H9 (cell line): ENCODE measurements at regions not wholly inside any gene's neighbourhood (a gene's known extent, or its start where the extent isn't known, plus 50 kb on each side); places are given as distances from the start of the nearest gene placed in this dataset.

Source experiments
- DNase-seq: peaks from one replicate; pipeline ENCODE4 v3.0.0-alpha.2; 2017
- H2AFZ ChIP-seq: one replicate; pipeline ENCODE4 v1.6.1; 2013; ENCODE audit warnings: mild to moderate bottlenecking, low read length, control low read depth, moderate library complexity
- H2AK5ac ChIP-seq: 2 replicates; pipeline ENCODE4 v1.6.1; 2013; ENCODE audit warnings: low read length, control low read depth, mixed read lengths; ENCODE audit not compliant: insufficient read length
- H2BK120ac ChIP-seq: one replicate; pipeline ENCODE4 v1.6.1; 2013; ENCODE audit warnings: low read depth, mild to moderate bottlenecking, low read length, control low read depth, inconsistent platforms; ENCODE audit not compliant: poor library complexity, severe bottlenecking
- H2BK12ac ChIP-seq: 2 replicates; pipeline ENCODE4 v1.6.1; 2013; ENCODE audit warnings: low read length, control low read depth, mixed read lengths, low read depth; ENCODE audit not compliant: insufficient read length
- H2BK15ac ChIP-seq: 2 replicates; pipeline ENCODE4 v1.6.1; 2013; ENCODE audit warnings: low read depth, low read length, control low read depth
- H2BK20ac ChIP-seq: one replicate; pipeline ENCODE4 v1.6.1; 2013; ENCODE audit warnings: low read depth, mild to moderate bottlenecking, low read length, control low read depth, inconsistent platforms; ENCODE audit not compliant: poor library complexity, severe bottlenecking
- H2BK5ac ChIP-seq: 2 replicates; pipeline ENCODE4 v1.6.1; 2013; ENCODE audit warnings: low read length, control low read depth, mixed read lengths; ENCODE audit not compliant: insufficient read length
- H3K14ac ChIP-seq: 2 replicates; pipeline ENCODE4 v1.6.1; 2013; ENCODE audit warnings: low read length, control low read depth; ENCODE audit not compliant: insufficient read depth
- H3K18ac ChIP-seq: 2 replicates; pipeline ENCODE4 v1.6.1; 2013; ENCODE audit warnings: low read depth, mild to moderate bottlenecking, mixed read lengths, low read length, control low read depth; ENCODE audit not compliant: insufficient read length
- H3K23ac ChIP-seq: 2 replicates; pipeline ENCODE4 v1.6.1; 2013; ENCODE audit warnings: low read length, control low read depth, mixed read lengths, low read depth; ENCODE audit not compliant: insufficient read length
- H3K23me2 ChIP-seq: 2 replicates; pipeline ENCODE4 v1.6.1; 2013; ENCODE audit warnings: low read depth, mild to moderate bottlenecking, mixed read lengths, low read length, control low read depth; ENCODE audit not compliant: insufficient read length, poor library complexity, severe bottlenecking
- H3K27ac ChIP-seq: 2 replicates; pipeline ENCODE4 v1.5.1; 2013; ENCODE audit warnings: low read length, control low read depth, mixed read lengths, low read depth; ENCODE audit not compliant: insufficient read length
- H3K27me3 ChIP-seq: 2 replicates; pipeline ENCODE4 v1.6.1; 2013; ENCODE audit warnings: low read length, control low read depth, inconsistent platforms; ENCODE audit not compliant: insufficient read depth
- H3K4ac ChIP-seq: 2 replicates; pipeline ENCODE4 v1.6.1; 2013; ENCODE audit warnings: low read depth, mild to moderate bottlenecking, control low read depth, inconsistent platforms, low read length, moderate library complexity
- H3K4me1 ChIP-seq: 2 replicates; pipeline ENCODE4 v1.6.1; 2013; ENCODE audit warnings: low read length, control low read depth, inconsistent platforms; ENCODE audit not compliant: insufficient read depth
- H3K4me2 ChIP-seq: 2 replicates; pipeline ENCODE4 v1.6.1; 2013; ENCODE audit warnings: low read length, control low read depth, mixed read lengths; ENCODE audit not compliant: insufficient read length, insufficient read depth
- H3K56ac ChIP-seq: 2 replicates; pipeline ENCODE4 v1.6.1; 2013; ENCODE audit warnings: low read depth, mild to moderate bottlenecking, mixed read lengths, low read length, control low read depth; ENCODE audit not compliant: insufficient read length
- H3K79me1 ChIP-seq: 2 replicates; pipeline ENCODE4 v1.6.1; 2013; ENCODE audit warnings: low read depth, mild to moderate bottlenecking, moderate library complexity, low read length, control low read depth, inconsistent platforms; ENCODE audit not compliant: insufficient read depth, poor library complexity, severe bottlenecking
- H3K79me2 ChIP-seq: 2 replicates; pipeline ENCODE4 v1.6.1; 2013; ENCODE audit warnings: low read length, control low read depth, inconsistent platforms; ENCODE audit not compliant: insufficient read depth
- H3K9ac ChIP-seq: 2 replicates; pipeline ENCODE4 v1.6.1; 2013; ENCODE audit warnings: low read length, control low read depth, mixed read lengths; ENCODE audit not compliant: insufficient read length; ENCODE audit errors: extremely low read depth
- H3K9me3 ChIP-seq: one replicate; pipeline ENCODE4 v1.6.1; 2013; ENCODE audit warnings: low read depth, low read length, inconsistent platforms; ENCODE audit not compliant: control insufficient read depth
- H3T11ph ChIP-seq: one replicate; pipeline ENCODE4 v1.6.1; 2013; ENCODE audit warnings: mild to moderate bottlenecking, low read length, control low read depth, inconsistent platforms
- H4K20me1 ChIP-seq: one replicate; pipeline ENCODE4 v1.6.1; 2013; ENCODE audit not compliant: control insufficient read depth, insufficient read length, insufficient read depth
- H4K5ac ChIP-seq: 2 replicates; pipeline ENCODE4 v1.6.1; 2013; ENCODE audit warnings: low read depth, mild to moderate bottlenecking, mixed read lengths, low read length, control low read depth; ENCODE audit not compliant: insufficient read length
- H4K8ac ChIP-seq: replicated peaks from 2 replicates; pipeline ENCODE4 v1.6.1; 2013; ENCODE audit warnings: low read length, control low read depth, mixed read lengths, low read depth; ENCODE audit not compliant: insufficient read length
- H4K91ac ChIP-seq: 2 replicates; pipeline ENCODE4 v1.6.1; 2013; ENCODE audit warnings: low read depth, mild to moderate bottlenecking, moderate library complexity, mixed read lengths, low read length, control low read depth; ENCODE audit not compliant: insufficient read length
- H3K27ac Mint-ChIP-seq, 3 experiments: 2 replicates in 2 of 3; 3 replicates in 1 of 3; pipeline ENCODE4 v1.8.0; 2020 to 2021; ENCODE audit warnings: mixed read lengths in 3 of 3, mild to moderate bottlenecking in 1 of 3, moderate library complexity in 1 of 3
- H3K27me3 Mint-ChIP-seq: 2 replicates; pipeline ENCODE4 v1.8.0; 2021; ENCODE audit warnings: low read depth, mild to moderate bottlenecking, moderate library complexity, mixed read lengths
- H3K36me3 Mint-ChIP-seq, 3 experiments: 2 replicates in 2 of 3; 3 replicates in 1 of 3; pipeline ENCODE4 v1.8.0; 2020 to 2021; ENCODE audit warnings: low read depth in 3 of 3, mixed read lengths in 3 of 3; ENCODE audit not compliant: insufficient read depth in 1 of 3
- H3K4me1 Mint-ChIP-seq, 2 experiments: 2 replicates each; pipeline ENCODE4 v1.8.0; 2020; ENCODE audit warnings: mixed read lengths in 2 of 2
- H3K4me3 Mint-ChIP-seq, 2 experiments: 2 replicates in 1 of 2; 3 replicates in 1 of 2; pipeline ENCODE4 v1.8.0; 2020 to 2021; ENCODE audit warnings: mild to moderate bottlenecking in 2 of 2, mixed read lengths in 2 of 2, moderate library complexity in 1 of 2
- H3K9me3 Mint-ChIP-seq, 2 experiments: 2 replicates in 1 of 2; 3 replicates in 1 of 2; pipeline ENCODE4 v1.8.0; 2020; ENCODE audit warnings: mild to moderate bottlenecking in 2 of 2, mixed read lengths in 2 of 2, moderate library complexity in 1 of 2
- CTCF ChIP-seq: fragments of 200-600 bp; sonication (generic); conservative IDR thresholded peaks from 3 replicates; pipeline ENCODE4 v1.8.0; 2021; ENCODE audit warnings: antibody characterized with exemption, mild to moderate bottlenecking
- WGBS: extraction: QIAGEN DNeasy Blood & Tissue Kit; methylation state at CpG from one replicate; pipeline ENCODE4 v1.1.7; 2013; ENCODE audit warnings: missing lambda C conversion rate, low lambda C conversion rate, mixed read lengths; ENCODE audit not compliant: insufficient read length; ENCODE audit errors: extremely low coverage; 5-methylcytosine and 5-hydroxymethylcytosine counted together

GRCh38 chr15:87756072-87756471 lies 500.5 kb downstream of the NTRK3 start:
- Histone ChIP-seq H2AK5ac (no peak overlapping the region), H4K91ac (no peak overlapping the region), H3K79me1 (no peaks in the 10 kb centered on the region), H3K14ac (no peak overlapping the region), H2AFZ (no peak overlapping the region), H4K8ac (no peak overlapping the region), H3K27ac (no peak overlapping the region), H3K23ac (no peak overlapping the region), H3K18ac (no peak overlapping the region), H4K5ac (no peak overlapping the region), H2BK15ac (no peak overlapping the region), H3K9me3 (no peaks in the 10 kb centered on the region), H2BK120ac (no peak overlapping the region), H3K4ac (no peak overlapping the region), H2BK12ac (no peak overlapping the region), H3K79me2 (no peaks in the 10 kb centered on the region), H3K56ac (no peak overlapping the region), H3K23me2 (no peaks in the 10 kb centered on the region), H3K4me1 (no peaks in the 10 kb centered on the region), H2BK5ac (no peak overlapping the region), H4K20me1 (peaks cover 2% of the 10 kb centered on the region), H2BK20ac (no peak overlapping the region), H3K27me3 (no peaks in the 10 kb centered on the region), H3T11ph (no peak overlapping the region), H3K4me2 (no peak overlapping the region), H3K9ac (no peak overlapping the region)
- no peaks in the 10 kb centered on the region for H3K9me3 Mint-ChIP-seq
- no CpG with 5 or more reads among the region's 3 CpGs for WGBS
- no peak for TF ChIP-seq CTCF
- no peaks in the 10 kb centered on the region for H3K4me1 Mint-ChIP-seq
- H3K36me3 Mint-ChIP-seq, result no peaks in the 10 kb centered on the region
- H3K27ac Mint-ChIP-seq, result no peak overlapping the region
- H3K27me3 Mint-ChIP-seq, result no peaks in the 10 kb centered on the region; the same call in 1 of the 2 replicates
- no peak overlapping the region for H3K4me3 Mint-ChIP-seq
- DNase-seq, result no peak
